HEK293 (cell line): ENCODE measurements at regions not wholly inside any gene's neighbourhood (a gene's known extent, or its start where the extent isn't known, plus 50 kb on each side); places are given as distances from the start of the nearest gene placed in this dataset.

Experiments used
- CTCF ChIP-seq: fragments of 450-650 bp; formaldehyde crosslinking; IDR thresholded peaks from 2 replicates; pipeline ENCODE4 v1.5.1; 2016; ENCODE audit warnings: missing biosample characterization, missing genetic modification characterization
- MEIS1 ChIP-seq: sonication (generic); formaldehyde crosslinking; IDR thresholded peaks from 2 replicates; pipeline ENCODE4 v1.8.1; 2022; ENCODE audit warnings: missing genetic modification reagents, mild to moderate bottlenecking, borderline replicate concordance
- PBX3 ChIP-seq: sonication (generic); formaldehyde crosslinking; IDR thresholded peaks from 2 replicates; pipeline ENCODE4 v1.8.1; 2022; ENCODE audit warnings: mild to moderate bottlenecking, moderate library complexity, missing genetic modification reagents
- SCRT1 ChIP-seq: fragments of 450-650 bp; formaldehyde crosslinking; IDR thresholded peaks from 2 replicates; pipeline ENCODE4 v1.5.1; 2016; ENCODE audit warnings: missing biosample characterization, missing genetic modification characterization, borderline replicate concordance
- SP2 ChIP-seq: fragments of 450-650 bp; formaldehyde crosslinking; IDR thresholded peaks from 2 replicates; pipeline ENCODE4 v1.5.1; 2016; ENCODE audit warnings: missing biosample characterization, missing genetic modification characterization
- ZBTB7A ChIP-seq: fragments of 450-650 bp; formaldehyde crosslinking; IDR thresholded peaks from 2 replicates; pipeline ENCODE4 v1.5.1; 2016; ENCODE audit warnings: low read depth, missing biosample characterization, missing genetic modification characterization
- ZFP69B ChIP-seq: fragments of 450-650 bp; formaldehyde crosslinking; IDR thresholded peaks from 2 replicates; pipeline ENCODE4 v1.5.1; 2016; ENCODE audit warnings: missing biosample characterization, missing genetic modification characterization
- ZNF354C ChIP-seq: fragments of 450-650 bp; formaldehyde crosslinking; IDR thresholded peaks from 2 replicates; pipeline ENCODE4 v1.5.1; 2016; ENCODE audit warnings: missing biosample characterization, missing genetic modification characterization, low read depth, borderline replicate concordance
- ZNF513 ChIP-seq: fragments of 450-650 bp; IDR thresholded peaks from 2 replicates; pipeline ENCODE4 v1.5.1; 2018; ENCODE audit warnings: missing biosample characterization, missing genetic modification characterization
- ZNF571 ChIP-seq: fragments of 450-650 bp; formaldehyde crosslinking; IDR thresholded peaks from 2 replicates; pipeline ENCODE4 v1.5.0; 2017; ENCODE audit warnings: missing biosample characterization, missing genetic modification characterization
- ZNF658 ChIP-seq: fragments of 450-650 bp; formaldehyde crosslinking; IDR thresholded peaks from 2 replicates; pipeline ENCODE4; 2016; ENCODE audit warnings: missing biosample characterization, missing genetic modification characterization
- ZSCAN23 ChIP-seq: fragments of 450-650 bp; formaldehyde crosslinking; IDR thresholded peaks from 2 replicates; pipeline ENCODE4 v1.5.1; 2016; ENCODE audit warnings: missing biosample characterization, missing genetic modification characterization

- TF ChIP-seq CTCF (no peak), ZFP69B (tag by site-specific recombination) (no peak), MEIS1 (CRISPR knock-in tag) (no peak), ZNF354C (tag by site-specific recombination) (no peak), ZBTB7A (no peak), PBX3 (CRISPR knock-in tag) (no peak), SP2 (no peak), ZNF571 (tag by site-specific recombination) (no peak), ZNF658 (tag by site-specific recombination) (no peak), ZNF513 (tag by site-specific recombination) (no peak), ZSCAN23 (no peak), SCRT1 (tag by site-specific recombination) (no peak)
These were observed 182.6 kb downstream of the NEBL start for GRCh38 chr10:20714518-20714917.
